GM21529 (cell line): ENCODE measurements at regions not wholly inside any gene's neighbourhood (a gene's known extent, or its start where the extent isn't known, plus 50 kb on each side); places are given as distances from the start of the nearest gene placed in this dataset.
"Not testable (repeated sequence)": the region's sequence is repeated elsewhere in the genome, so short reads cannot be mapped to it uniquely, and the experiment has no call there.

ENCODE experiments used
- ATAC-seq: cut with Tn5 transposase; IDR thresholded peaks from one replicate; pipeline ENCODE4 v1.9.1; 2021; ENCODE audit not compliant: unreplicated experiment

DNA sequence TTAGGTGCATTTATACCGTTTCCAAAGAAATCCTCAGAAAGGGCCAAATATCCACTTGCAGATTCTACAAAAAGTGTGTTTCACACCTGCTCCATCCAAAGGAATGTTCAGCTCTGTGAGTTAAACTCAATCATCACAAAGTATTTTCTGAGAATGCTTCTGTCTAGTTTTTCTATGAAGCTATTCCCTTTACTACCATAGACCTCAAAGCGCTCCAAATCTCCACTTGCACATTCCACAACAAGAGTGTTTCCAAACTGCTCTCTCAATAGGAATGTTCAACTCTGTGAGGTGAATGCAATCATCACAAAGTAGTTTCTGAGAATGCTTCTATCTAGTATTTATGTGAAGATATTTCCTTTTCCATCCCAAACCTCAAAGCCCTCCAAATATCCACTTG is 412.7 kb upstream of the WSB1 start:
- not testable (repeated sequence) for ATAC-seq

DNA sequence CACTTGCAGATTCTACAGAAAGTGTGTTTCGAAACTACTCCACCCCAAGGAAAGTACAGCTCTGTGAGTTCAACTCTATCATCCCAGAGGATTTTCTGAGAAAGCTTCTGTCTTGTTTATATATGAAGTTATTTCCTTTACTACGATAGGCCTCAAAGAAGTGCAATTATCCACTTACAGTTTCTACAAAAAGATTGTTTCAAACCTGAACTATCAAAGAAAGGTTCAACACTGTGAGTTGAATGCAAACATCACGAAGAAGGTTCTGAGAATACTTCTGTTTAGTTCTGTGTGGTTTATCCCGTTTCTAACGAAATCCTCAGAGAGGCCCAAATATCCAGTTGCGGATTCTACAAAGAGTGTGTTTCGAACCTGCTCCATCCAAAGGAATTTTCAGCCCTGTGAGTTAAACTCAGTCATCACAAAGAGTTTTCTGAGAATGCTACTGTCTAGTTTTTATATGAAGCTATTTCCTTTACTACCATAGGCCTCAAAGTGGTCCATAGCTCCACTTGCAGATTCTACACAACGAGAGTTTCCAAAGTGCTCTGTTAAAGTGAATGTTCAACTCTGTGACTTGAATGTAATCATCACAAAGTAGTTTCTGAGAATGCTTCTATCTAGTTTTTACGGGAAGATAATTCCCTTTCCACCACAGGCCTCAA is 411.7 kb upstream of the WSB1 start:
- peak; percentile 55 for ATAC-seq

DNA sequence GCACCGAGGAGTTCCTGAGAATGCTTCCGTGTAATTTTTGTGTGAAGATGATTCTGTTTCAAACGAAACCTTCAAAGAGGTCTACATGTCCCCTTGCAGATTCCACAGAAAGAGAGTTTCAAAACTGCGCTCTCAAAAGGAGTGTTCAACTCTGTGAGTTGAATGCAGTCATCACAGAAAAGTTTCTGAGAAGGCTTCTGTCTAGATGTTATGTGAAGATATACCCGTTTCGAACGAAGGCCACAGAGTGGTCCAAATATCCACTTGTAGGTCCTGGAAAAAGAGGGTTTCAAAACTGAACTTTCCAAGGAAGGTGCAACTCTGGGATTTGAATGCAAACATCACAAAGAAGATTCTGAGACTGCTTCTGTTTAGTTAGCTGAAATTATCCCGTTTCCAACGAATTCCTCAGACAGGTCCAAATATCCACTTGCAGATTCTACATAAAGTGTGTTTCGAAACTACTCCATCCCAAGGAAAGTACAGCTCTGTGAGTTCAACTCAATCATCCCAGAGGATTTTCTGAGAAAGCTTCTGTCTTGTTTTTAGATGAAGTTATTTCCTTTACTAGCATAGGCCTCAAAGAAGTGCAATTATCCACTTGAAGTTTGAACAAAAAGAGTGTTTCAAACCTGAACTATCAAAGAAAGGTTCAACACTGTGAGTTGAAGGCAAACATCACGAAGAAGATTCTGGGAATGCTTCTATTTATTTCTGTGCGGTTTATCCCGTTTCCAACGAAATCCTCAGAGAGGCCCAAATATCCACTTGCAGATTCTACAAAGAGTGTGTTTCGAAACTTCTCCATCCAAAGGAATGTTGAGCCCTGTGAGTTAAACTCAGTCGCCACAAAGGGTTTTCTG is 409.8 kb upstream of the WSB1 start:
- ATAC-seq = not testable (repeated sequence)

DNA sequence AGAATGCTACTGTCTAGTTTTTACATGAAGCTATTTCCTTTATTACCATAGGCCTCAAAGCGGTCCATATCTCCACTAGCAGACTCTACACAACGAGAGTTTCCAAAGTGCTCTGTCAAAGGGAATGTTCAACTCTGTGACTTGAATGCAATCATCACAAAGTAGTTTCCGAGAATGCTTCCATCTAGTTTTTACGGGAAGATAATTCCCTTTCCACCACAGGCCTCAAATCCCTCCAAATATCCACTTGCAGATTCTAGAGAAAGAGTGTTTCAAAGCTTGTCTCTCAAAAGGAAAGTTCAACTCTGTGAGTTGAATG is 409.2 kb upstream of the WSB1 start:
- ATAC-seq = not testable (repeated sequence)

DNA sequence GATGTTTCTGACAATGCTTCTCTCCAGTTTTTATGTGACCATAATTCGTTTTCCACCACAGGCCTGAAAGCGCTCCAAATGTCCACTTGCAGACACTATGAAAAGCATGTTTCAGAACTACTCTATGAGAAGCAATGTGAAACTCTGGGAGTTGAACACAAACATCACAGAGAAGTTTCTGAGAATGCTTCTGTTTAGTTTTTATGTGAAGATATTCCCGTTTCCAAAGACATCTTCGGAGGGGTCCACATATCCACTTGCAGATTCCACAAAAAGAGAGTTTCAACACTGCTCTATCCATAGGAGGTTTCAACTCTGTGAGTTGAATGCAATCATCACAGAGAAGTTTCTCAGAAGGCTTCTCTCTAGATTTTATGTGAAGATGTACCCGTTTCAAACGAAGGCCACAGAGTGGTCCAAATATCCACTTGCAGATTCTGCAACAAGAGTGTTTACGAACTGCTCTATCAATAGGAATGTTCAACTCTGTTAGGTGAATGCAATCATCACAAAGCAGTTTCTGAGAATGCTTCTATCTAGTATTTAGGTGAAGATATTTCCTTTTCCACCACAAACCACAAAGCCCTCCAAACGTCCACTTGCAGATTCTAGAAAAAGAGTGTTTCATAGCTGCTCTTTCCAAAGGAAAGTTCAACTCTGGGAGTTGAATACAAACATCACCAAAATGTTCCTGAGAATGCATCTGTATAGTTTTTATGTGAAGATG is 408.5 kb upstream of the WSB1 start:
- not testable (repeated sequence) for ATAC-seq
